ENCODE measurements at regions not wholly inside any gene's neighbourhood (a gene's known extent, or its start where the extent isn't known, plus 50 kb on each side); places are given as distances from the start of the nearest gene placed in this dataset.

DNA sequence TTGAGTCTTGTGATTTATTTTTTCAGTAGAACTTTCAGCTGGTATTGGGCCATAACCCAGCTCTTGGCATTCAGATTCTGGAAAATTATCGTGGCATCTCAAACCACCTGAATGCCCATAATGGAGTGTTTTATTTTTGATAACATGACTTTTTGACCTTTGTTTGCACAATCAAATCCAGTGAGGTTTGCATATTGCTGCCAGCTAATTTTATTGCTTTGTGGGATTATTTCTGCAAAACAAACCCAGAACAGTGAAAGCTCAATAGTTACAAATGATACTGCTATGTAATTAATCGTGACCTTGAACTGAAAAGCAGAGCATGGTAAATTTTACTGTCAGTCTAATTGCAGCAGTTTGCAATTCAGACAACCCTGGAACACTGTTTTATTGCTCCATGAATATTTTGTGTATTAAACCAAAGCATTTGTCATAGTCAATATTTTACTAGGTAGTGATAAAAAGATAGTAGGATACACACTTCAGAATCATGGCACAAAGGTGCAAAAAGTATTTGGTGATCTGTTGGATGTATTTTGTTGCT is 255.2 kb upstream of the NAV3 start:
- no peak for TF ChIP-seq ZFPM2 (CRISPR knock-in tag; IDR thresholded peaks at IDR 0.05)
- no peak for TF ChIP-seq PHB2 (IDR thresholded peaks at IDR 0.05; ENCODE audit: low read depth)
- no peak for TF ChIP-seq MEF2D (tag; conservative IDR thresholded peaks at IDR 0.05; ENCODE audit: low read depth)
- TF ChIP-seq, protein P1, sequence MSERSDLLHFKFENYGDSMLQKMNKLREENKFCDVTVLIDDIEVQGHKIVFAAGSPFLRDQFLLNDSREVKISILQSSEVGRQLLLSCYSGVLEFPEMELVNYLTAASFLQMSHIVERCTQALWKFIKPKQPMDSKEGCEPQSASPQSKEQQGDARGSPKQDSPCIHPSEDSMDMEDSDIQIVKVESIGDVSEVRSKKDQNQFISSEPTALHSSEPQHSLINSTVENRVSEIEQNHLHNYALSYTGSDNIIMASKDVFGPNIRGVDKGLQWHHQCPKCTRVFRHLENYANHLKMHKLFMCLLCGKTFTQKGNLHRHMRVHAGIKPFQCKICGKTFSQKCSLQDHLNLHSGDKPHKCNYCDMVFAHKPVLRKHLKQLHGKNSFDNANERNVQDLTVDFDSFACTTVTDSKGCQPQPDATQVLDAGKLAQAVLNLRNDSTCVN (CRISPR knock-in tag; IDR thresholded peaks at IDR 0.05): no peak
